Spleen (tissue), 11 donors: ENCODE measurements at regions not wholly inside any gene's neighbourhood (a gene's known extent, or its start where the extent isn't known, plus 50 kb on each side); places are given as distances from the start of the nearest gene placed in this dataset.

ENCODE experiments used
- DNase-seq: peaks from one replicate; pipeline ENCODE4 v3.0.0-alpha.2; 2020
- H3K27ac ChIP-seq, 8 donors: fragments of 200-600 bp; sonication (generic) in 7 of 8; 1 replicate in 4 of 8; 2 replicates in 4 of 8; pipeline versions ENCODE4 v1.5.0 to v1.8.0; 2016 to 2021; ENCODE audit warnings: inconsistent platforms in 4 of 8, mild to moderate bottlenecking in 4 of 8, moderate library complexity in 1 of 8
- H3K27me3 ChIP-seq, 7 donors: fragments of 200-600 bp; sonication (generic) in 6 of 7; replicated peaks in 1 of 7; 1 replicate in 4 of 7; 2 replicates in 3 of 7; pipeline versions ENCODE4 v1.5.0 to v1.8.0; 2016 to 2021; ENCODE audit warnings: inconsistent platforms in 3 of 7, mild to moderate bottlenecking in 1 of 7
- H3K36me3 ChIP-seq, 6 donors: fragments of 200-600 bp; sonication (generic) in 5 of 6; 1 replicate in 4 of 6; 2 replicates in 2 of 6; pipeline versions ENCODE4 v1.5.0 to v1.8.0; 2016 to 2021; ENCODE audit warnings: inconsistent platforms in 2 of 6
- H3K4me1 ChIP-seq, 6 donors: fragments of 200-600 bp; sonication (generic) in 5 of 6; 1 replicate in 3 of 6; 2 replicates in 3 of 6; pipeline versions ENCODE4 v1.5.0 to v1.8.0; 2016 to 2021; ENCODE audit warnings: inconsistent platforms in 3 of 6
- H3K4me3 ChIP-seq, 8 donors: fragments of 200-600 bp; sonication (generic) in 7 of 8; 1 replicate in 4 of 8; 2 replicates in 4 of 8; pipeline versions ENCODE4 v1.5.0 to v1.8.0; 2016 to 2021; ENCODE audit warnings: inconsistent platforms in 4 of 8, mild to moderate bottlenecking in 4 of 8, moderate library complexity in 2 of 8
- H3K9me3 ChIP-seq, 8 donors: fragments of 200-600 bp; sonication (generic) in 7 of 8; 1 replicate in 4 of 8; 2 replicates in 4 of 8; pipeline versions ENCODE4 v1.5.0 to v1.8.0; 2016 to 2021; ENCODE audit warnings: inconsistent platforms in 4 of 8
- POLR2A ChIP-seq, 3 donors: fragments of 450-650 bp; IDR thresholded peaks; one replicate each; pipeline ENCODE4 v1.5.1; 2017; ENCODE audit warnings: antibody characterized with exemption in 3 of 3, mild to moderate bottlenecking in 1 of 3
- POLR2AphosphoS5 ChIP-seq, 3 donors: sonication (generic); formaldehyde crosslinking; IDR thresholded peaks; one replicate each; pipeline ENCODE4 v1.5.1; 2017; ENCODE audit warnings: antibody characterized with exemption in 3 of 3
- WGBS, 5 donors: extraction: QIAGEN DNeasy Blood & Tissue Kit in 3 of 5; methylation state at CpG; one replicate each; pipeline versions ENCODE4 v1.1.5 to v1.1.7; 2013 to 2018; 5-methylcytosine and 5-hydroxymethylcytosine counted together
- intact Hi-C: fragments of 100-400 bp; cut with DNase I; formaldehyde crosslinking; loops from one replicate; pipeline ENCODE4 v1.15.0; 2023; ENCODE audit warnings: low total_unique reads
- TF ChIP-seq, protein P1 (sequence below), 11 experiments: fragments of 200-600 bp in 7 of 11; fragments of 450-650 bp in 4 of 11; sonication (generic) in 4 of 11; IDR thresholded peaks in 8 of 11; conservative IDR thresholded peaks in 3 of 11; 1 replicate in 7 of 11; 2 replicates in 4 of 11; pipeline versions ENCODE4 v1.4.0 to v1.8.0; 2016 to 2021; ENCODE audit warnings: antibody characterized with exemption in 11 of 11, inconsistent platforms in 4 of 11, mild to moderate bottlenecking in 1 of 11
- donor health status: healthy with polysubstance abuse.
- donor health status: DM: no; HTN: no; CAD: no; lungs with moderate emphysema.
- donor health status: DM: no; HTN: no; CAD: no.
- donor health status: Bipolar disorder and iron deficiency.
- donor health status: healthy.
- donor health status: DM: no; HTN: no; CAD: no.
- donor health status: DM: yes; HTN: yes; CAD: no.

DNA sequence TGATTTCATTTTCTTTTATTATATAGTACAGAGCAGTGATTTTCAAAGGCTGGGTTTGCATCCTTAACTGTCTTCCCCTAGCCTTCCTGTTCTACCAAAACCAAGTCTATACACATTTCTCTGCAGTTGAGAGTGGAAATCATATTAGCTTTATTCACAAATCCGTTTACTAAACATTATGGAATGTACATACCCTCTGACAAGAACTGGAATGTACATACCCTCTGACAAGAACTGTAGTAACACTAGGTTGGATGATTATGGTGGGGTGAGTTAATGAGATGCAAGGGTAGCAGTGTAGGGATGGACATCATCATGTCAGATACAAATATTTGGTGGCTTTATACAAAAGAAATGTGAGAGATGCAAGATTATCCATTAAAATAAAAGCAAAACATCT is 154.8 kb downstream of the CYB561 start:
- Histone ChIP-seq H3K36me3 (peaks cover 0 to 6% (median 0%) of the 10 kb centered on the region in 6 donors), H3K4me3 (no peak overlapping the region), H3K4me1 (no peaks in the 10 kb centered on the region), H3K27ac (no peak overlapping the region), H3K27me3 (no peaks in the 10 kb centered on the region), H3K9me3 (peaks cover 0 to 27% (median 19%) of the 10 kb centered on the region in 8 donors)
- TF ChIP-seq POLR2A (IDR thresholded peaks at IDR 0.05) (no peak), POLR2AphosphoS5 (IDR thresholded peaks at IDR 0.05) (no peak)
- TF ChIP-seq, protein P1, sequence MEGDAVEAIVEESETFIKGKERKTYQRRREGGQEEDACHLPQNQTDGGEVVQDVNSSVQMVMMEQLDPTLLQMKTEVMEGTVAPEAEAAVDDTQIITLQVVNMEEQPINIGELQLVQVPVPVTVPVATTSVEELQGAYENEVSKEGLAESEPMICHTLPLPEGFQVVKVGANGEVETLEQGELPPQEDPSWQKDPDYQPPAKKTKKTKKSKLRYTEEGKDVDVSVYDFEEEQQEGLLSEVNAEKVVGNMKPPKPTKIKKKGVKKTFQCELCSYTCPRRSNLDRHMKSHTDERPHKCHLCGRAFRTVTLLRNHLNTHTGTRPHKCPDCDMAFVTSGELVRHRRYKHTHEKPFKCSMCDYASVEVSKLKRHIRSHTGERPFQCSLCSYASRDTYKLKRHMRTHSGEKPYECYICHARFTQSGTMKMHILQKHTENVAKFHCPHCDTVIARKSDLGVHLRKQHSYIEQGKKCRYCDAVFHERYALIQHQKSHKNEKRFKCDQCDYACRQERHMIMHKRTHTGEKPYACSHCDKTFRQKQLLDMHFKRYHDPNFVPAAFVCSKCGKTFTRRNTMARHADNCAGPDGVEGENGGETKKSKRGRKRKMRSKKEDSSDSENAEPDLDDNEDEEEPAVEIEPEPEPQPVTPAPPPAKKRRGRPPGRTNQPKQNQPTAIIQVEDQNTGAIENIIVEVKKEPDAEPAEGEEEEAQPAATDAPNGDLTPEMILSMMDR (IDR thresholded peaks at IDR 0.05 in 8 of 11, conservative IDR thresholded peaks at IDR 0.05 in 3 of 11) = no peak
- WGBS, 5 donors = 70 to 91% (median 81%) methylated on average over 1 of the region's 1 CpG
- intact Hi-C loops = no loop called here
- no peak for DNase-seq

DNA sequence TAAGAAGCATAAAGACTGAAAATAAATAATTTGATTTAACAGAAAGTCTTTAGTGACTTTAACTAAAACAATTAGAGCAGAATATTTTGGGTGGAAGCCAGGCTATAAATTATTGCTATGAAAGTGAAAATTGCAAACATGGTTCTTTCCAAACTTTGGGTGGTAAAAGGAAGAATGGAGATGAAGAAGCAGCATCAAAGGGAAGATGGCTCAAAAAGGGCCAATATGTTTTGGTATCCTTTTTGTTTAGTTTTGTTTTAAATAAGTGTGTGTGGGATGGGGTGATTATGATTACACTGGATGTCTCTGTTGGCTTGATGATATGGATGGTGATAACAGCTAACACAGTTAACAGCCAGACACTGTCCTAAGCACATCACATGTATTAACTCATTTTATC is 153.7 kb downstream of the CYB561 start:
- no peak overlapping the region for H3K4me3 ChIP-seq
- no peak for DNase-seq
- intact Hi-C loops = no loop called here
- TF ChIP-seq POLR2AphosphoS5 (IDR thresholded peaks at IDR 0.05) = no peak
- TF ChIP-seq POLR2A (IDR thresholded peaks at IDR 0.05) = no peak
- TF ChIP-seq, protein P1 (IDR thresholded peaks at IDR 0.05 in 8 of 11, conservative IDR thresholded peaks at IDR 0.05 in 3 of 11) = no peak
- H3K9me3 ChIP-seq = peaks cover 0 to 27% (median 19%) of the 10 kb centered on the region in 8 donors
- no peaks in the 10 kb centered on the region for H3K27me3 ChIP-seq
- H3K36me3 ChIP-seq = peaks cover 0 to 7% (median 0%) of the 10 kb centered on the region in 6 donors
- H3K4me1 ChIP-seq = no peaks in the 10 kb centered on the region
- no peak overlapping the region for H3K27ac ChIP-seq

- intact Hi-C loops = no loop called here
- TF ChIP-seq POLR2AphosphoS5 (IDR thresholded peaks at IDR 0.05) = no peak
- no peak for TF ChIP-seq POLR2A (IDR thresholded peaks at IDR 0.05)
- TF ChIP-seq, protein P1 (IDR thresholded peaks at IDR 0.05 in 8 of 11, conservative IDR thresholded peaks at IDR 0.05 in 3 of 11) = no peak
- 71 to 84% (median 77%) methylated on average over 4 of the region's 4 CpGs for WGBS, 5 donors
- Histone ChIP-seq H3K36me3 (peaks cover 0 to 7% (median 0%) of the 10 kb centered on the region in 6 donors), H3K27me3 (no peaks in the 10 kb centered on the region), H3K4me1 (no peaks in the 10 kb centered on the region), H3K4me3 (no peak overlapping the region), H3K9me3 (peaks cover 0 to 33% (median 29%) of the 10 kb centered on the region in 8 donors), H3K27ac (no peak overlapping the region)
- no peak for DNase-seq
Observed at GRCh38 chr17:63293323-63294075, 152.6 kb downstream of the CYB561 start.

GRCh38 chr17:63294776-63295175 is 151.3 kb downstream of the CYB561 start:
- H3K4me1 ChIP-seq = no peaks in the 10 kb centered on the region
- intact Hi-C loops = no loop called here
- WGBS, 5 donors = 90 to 97% (median 94%) methylated on average over 3 of the region's 3 CpGs
- TF ChIP-seq, protein P1 (IDR thresholded peaks at IDR 0.05 in 8 of 11, conservative IDR thresholded peaks at IDR 0.05 in 3 of 11) = no peak
- no peak for TF ChIP-seq POLR2A (IDR thresholded peaks at IDR 0.05)
- no peak for TF ChIP-seq POLR2AphosphoS5 (IDR thresholded peaks at IDR 0.05)
- H3K9me3 ChIP-seq = peaks cover 0 to 45% (median 40%) of the 10 kb centered on the region in 8 donors
- no peak overlapping the region for H3K4me3 ChIP-seq
- H3K36me3 ChIP-seq = peaks cover 0 to 7% (median 0%) of the 10 kb centered on the region in 6 donors
- no peak for DNase-seq
- H3K27ac ChIP-seq = no peak overlapping the region
- no peaks in the 10 kb centered on the region for H3K27me3 ChIP-seq
